Tibial nerve (tissue), 4 donors: ENCODE measurements at regions not wholly inside any gene's neighbourhood (a gene's known extent, or its start where the extent isn't known, plus 50 kb on each side); places are given as distances from the start of the nearest gene placed in this dataset.

Source experiments
- EP300 ChIP-seq, 2 donors: sonication (generic); formaldehyde crosslinking; IDR thresholded peaks; one replicate each; pipeline ENCODE4 v1.6.1; 2017; ENCODE audit warnings: antibody characterized with exemption in 2 of 2, mild to moderate bottlenecking in 1 of 2
- POLR2A ChIP-seq, 2 donors: fragments of 450-650 bp; IDR thresholded peaks; one replicate each; pipeline ENCODE4 v1.6.1; 2017; ENCODE audit warnings: antibody characterized with exemption in 2 of 2, mild to moderate bottlenecking in 2 of 2, moderate library complexity in 2 of 2
- TF ChIP-seq, protein P1 (sequence below), 5 experiments: fragments of 200-600 bp in 3 of 5; fragments of 450-650 bp in 2 of 5; sonication (generic) in 3 of 5; IDR thresholded peaks; one replicate each; pipeline ENCODE4 v1.5.1; 2016 to 2019; ENCODE audit warnings: antibody characterized with exemption in 5 of 5, mild to moderate bottlenecking in 3 of 5, moderate library complexity in 2 of 5

DNA sequence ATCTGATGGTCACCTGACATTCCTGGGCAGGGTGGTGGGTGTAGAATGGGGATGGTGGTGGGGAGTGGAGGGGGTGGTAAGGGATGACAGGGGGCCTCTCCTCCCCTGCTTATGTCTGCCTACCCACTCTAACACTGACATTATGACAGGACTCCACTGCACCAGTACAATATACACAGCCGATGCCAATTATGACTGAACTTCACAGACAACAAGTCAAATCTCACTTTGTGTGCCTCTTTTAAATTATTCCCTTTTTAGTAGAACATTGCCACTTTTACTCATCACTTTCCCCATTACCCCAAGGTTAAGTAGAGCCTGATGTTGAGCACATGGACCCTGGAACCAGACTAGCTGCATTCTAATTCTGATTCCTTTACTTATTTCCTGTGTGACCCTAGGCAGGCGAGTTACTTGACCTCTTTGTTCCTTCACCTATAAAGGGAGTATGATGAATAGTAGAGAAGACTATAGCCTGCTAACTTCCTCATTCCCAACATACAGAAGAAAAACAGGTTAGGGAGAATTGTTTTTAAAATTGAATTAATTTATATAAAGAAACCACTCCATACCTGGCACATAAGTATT, 464.7 kb downstream of the DMRT2 start:
- no peak for TF ChIP-seq POLR2A (IDR thresholded peaks at IDR 0.05)
- TF ChIP-seq, protein P1, sequence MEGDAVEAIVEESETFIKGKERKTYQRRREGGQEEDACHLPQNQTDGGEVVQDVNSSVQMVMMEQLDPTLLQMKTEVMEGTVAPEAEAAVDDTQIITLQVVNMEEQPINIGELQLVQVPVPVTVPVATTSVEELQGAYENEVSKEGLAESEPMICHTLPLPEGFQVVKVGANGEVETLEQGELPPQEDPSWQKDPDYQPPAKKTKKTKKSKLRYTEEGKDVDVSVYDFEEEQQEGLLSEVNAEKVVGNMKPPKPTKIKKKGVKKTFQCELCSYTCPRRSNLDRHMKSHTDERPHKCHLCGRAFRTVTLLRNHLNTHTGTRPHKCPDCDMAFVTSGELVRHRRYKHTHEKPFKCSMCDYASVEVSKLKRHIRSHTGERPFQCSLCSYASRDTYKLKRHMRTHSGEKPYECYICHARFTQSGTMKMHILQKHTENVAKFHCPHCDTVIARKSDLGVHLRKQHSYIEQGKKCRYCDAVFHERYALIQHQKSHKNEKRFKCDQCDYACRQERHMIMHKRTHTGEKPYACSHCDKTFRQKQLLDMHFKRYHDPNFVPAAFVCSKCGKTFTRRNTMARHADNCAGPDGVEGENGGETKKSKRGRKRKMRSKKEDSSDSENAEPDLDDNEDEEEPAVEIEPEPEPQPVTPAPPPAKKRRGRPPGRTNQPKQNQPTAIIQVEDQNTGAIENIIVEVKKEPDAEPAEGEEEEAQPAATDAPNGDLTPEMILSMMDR (IDR thresholded peaks at IDR 0.05), result no peak
- TF ChIP-seq EP300 (IDR thresholded peaks at IDR 0.05), result no peak
